ENCODE measurements at regions not wholly inside any gene's neighbourhood (a gene's known extent, or its start where the extent isn't known, plus 50 kb on each side); places are given as distances from the start of the nearest gene placed in this dataset.
"Not testable (repeated sequence)": the region's sequence is repeated elsewhere in the genome, so short reads cannot be mapped to it uniquely, and the experiment has no call there.

DNA sequence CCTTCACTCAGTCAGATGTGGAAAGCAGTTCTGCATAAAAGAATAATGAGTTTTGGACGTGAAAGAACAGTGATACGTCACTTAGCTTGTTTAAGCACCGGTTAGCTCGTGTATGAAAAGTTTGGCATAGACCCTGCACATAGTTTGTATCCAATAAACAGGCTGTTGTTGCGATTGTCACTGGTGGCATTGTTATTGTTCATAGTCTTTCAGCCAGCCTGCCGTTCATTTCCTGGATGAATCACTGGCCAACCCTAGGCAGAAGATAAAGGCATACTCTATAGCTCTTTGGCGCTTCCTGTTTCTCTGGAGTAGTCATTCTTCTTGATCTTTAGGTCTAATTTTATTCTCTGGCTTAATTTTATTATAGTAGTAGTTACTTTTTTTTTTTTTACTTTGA lies 57.8 kb upstream of the ANKRD30A start:
- intact Hi-C loops (cut with micrococcal nuclease): no loop called here

DNA sequence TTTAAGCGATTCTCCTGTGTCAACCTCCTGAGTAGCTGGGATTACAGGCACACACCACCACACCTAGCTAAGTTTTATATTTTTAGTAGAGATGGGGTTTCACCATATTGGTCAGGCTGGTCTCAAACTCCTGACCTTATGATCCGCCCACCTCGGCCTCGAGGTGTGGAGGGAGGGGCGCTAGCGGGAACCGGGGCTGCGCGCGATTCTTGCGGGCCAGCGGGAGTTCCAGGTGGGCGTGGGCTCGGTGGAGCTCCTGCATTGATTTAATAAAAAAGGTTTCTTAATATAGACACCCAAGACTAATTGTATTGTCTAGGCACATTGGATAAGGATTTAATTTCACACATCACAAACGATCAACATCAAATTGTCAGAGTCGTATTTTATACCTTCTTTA lies 63.1 kb upstream of the ANKRD30A start:
- intact Hi-C loops (cut with micrococcal nuclease): not testable (repeated sequence)

DNA sequence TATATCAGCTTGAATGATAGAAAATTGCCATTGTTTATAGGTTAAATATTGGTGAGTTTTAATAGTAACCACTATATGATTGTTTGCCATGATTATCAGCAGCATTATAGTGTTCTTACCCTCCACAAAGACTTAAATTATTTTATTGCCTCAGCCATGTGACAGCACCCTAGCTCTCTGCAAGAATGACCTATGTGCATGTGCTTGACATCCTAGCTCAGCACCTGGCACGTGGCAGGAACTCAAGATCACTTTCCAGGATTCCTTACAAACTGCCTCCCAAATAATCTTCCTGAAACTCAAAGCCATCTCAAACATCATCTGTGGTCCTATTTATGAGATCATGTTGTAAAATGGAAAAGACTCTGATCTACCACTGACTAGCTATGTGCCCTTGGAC lies 68.1 kb upstream of the ANKRD30A start:
- intact Hi-C loops (cut with micrococcal nuclease): no loop called here

DNA sequence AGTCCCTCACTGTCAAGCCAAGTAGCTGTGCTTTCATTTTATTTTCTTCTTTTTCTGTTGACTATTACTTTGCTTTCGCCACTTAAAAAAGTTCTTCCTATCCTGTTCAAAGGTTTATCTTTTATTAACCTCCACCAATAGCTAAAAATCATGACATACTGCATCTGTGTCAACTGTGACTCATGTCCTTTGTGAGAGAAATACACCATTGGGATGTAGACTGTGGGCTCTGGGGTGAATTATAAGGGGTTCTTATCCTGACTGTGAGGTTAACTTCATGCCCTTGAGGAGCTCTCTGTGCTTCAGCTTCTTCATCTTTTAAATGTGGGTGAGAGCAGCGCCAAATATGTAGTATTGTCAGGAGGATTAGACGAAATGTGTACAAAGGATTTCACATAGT lies 71.9 kb upstream of the ANKRD30A start:
- intact Hi-C loops (cut with micrococcal nuclease): no loop called here

GRCh38 chr10:37049982-37050381 lies 75.4 kb upstream of the ANKRD30A start:
- intact Hi-C loops (cut with micrococcal nuclease): not testable (repeated sequence)

DNA sequence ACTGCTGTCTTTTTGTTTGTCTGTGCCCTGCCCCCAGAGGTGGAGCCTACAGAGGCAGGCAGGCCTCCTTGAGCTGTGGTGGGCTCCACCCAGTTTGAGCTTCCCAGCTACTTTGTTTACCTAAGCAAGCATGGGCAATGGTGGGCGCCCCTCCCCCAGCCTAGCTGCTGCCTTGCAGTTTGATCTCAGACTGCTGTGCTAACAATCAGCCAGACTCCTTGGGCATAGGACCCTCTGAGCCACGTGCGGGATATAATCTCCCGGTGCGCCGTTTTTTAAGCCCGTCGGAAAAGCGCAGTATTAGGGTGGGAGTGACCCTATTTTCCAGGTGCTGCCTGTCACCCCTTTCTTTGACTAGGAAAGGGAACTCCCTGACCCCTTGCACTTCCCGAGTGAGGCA lies 81.1 kb upstream of the ANKRD30A start:
- intact Hi-C loops (cut with micrococcal nuclease): not testable (repeated sequence)

DNA sequence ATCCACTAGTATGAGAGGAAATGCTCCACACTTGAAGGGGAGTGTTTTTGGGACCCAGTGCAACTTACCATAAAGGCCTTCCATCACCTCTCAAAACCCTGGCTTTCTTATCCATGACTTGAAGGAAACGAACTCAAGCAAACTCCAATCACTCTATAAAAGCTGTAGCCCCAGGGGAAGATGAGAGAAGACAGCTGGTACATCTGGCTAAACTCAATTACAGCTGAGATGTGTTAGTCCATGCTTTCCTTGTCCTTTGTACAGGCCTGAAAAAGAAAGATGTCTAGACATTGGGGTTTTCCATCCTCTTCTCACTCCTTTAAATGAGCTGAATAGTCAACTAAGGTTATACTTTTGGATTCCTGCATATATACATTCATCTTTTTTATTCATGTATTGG lies 89.5 kb upstream of the ANKRD30A start:
- intact Hi-C loops (cut with micrococcal nuclease): no loop called here

- intact Hi-C loops (cut with micrococcal nuclease): no loop called here
Measured at GRCh38 chr10:37015498-37015897, 109.9 kb upstream of the ANKRD30A start.

DNA sequence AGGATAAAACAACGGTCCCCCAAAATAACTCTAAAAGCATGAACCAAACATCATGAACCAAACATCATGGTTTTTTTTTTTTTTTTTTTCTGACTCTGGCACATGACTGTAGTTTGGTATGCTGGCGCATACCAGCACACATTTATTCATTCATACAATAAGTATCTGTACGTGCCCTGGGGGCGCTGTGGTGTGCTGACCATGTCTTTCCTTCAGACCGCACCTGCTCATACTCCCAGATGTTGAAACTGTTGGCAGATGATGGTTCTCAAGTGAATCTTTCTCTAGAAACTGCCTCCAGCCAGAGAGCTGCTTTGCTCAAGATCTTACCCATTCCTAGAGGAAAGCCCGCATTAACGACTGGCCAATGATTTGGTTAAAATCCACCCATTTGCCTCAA lies 114.7 kb upstream of the ANKRD30A start:
- intact Hi-C loops (cut with micrococcal nuclease): no loop called here

DNA sequence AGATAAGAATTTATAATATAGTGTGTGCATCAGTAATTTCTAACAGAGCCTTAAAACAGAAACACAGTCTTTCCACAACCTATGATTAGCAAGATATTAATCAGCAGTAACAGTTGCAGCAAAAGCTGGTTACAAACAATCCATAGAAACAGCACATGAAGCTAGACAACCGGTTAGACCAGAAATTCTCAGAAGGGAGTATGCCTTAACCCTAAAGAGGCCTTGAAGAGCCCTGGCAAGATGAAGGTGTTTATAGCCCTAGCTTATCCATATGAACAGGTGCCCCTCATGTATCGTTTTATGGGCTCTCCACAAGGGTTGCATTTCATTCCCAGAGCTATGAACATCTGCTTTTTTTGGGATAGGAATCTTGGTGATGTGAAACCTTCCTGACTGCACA lies 117.1 kb upstream of the ANKRD30A start:
- intact Hi-C loops (cut with micrococcal nuclease): not testable (repeated sequence)

DNA sequence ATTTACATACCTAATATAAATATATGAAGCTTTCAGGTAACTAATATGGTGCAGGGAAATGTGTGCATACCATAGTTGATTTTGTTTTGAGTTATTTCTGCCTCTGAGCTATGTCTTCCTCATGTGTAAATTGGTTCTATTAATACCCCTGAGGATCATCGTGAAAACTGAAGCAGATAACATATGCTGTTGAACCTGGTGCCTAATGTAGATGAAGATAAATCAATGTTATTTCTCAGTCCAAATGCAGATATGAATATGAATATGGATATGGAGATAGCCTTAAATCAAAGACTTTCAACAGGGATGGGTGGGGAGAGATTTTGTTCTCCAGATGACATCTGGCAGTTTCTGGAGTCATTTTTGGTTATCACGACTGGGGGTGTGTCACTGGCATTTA lies 122.3 kb upstream of the ANKRD30A start:
- intact Hi-C loops (cut with micrococcal nuclease): no loop called here

- intact Hi-C loops (cut with micrococcal nuclease): not testable (repeated sequence)
Measured at GRCh38 chr10:36995806-36996205, 129.6 kb upstream of the ANKRD30A start.

DNA sequence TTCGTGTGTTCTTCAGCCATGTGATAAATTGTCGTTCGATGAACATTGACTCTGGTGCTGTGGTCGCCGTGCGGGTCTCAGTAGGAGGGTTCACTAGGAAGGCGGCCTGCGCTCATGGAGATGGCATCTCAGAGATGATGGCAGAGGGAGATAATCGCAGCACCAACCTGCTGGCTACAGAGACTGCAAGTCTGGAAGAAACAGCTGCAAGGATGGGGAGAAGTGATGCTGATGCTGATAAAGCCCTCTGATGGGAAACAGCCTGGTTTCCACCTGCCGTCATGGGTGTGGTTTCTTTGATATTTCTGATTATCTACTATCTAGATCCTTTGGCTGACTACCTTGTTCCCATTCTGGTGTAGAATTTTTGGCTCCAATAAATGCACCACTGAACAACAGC lies 130.5 kb upstream of the ANKRD30A start:
- intact Hi-C loops (cut with micrococcal nuclease): no loop called here

DNA sequence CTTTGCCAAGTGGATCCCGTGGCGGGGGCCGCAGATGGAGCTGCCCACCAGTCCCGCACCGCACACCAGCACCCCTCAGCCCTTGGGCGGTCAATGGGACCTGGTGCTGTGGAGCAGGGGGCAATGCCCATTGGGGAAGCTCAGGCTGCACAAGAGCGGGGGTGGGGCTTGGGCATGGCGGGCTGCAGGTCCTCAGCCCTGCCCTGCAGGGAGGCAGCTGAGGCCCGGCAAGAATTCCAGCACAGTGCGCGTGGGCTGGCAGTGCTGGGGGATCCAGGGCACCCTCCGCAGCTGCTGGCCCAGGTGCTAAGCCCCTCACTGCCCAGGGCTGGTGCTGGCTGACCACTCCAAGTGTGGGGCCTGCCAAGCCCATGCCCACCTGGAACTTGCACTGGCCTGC lies 136.2 kb upstream of the ANKRD30A start:
- intact Hi-C loops (cut with micrococcal nuclease): no loop called here

DNA sequence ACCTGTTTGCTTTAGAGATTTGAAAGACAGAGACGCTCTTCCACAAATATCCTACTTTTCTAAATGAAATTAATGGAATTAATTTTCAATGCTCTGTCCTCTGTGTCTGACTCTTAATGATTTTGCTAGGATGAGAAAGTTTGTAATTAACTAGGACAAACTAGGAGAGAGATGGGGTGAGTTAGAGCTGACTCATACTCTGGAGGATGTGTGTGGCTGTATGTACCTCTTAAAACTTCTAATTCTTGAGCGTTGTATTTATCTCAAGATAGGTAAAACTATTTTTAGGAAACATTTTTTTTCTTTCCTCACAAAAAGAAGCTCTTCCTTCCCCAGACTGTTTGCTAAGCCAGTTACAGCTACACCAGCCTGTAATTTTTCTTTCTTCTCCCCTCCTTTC lies 178.8 kb upstream of the ANKRD30A start:
- intact Hi-C loops (cut with micrococcal nuclease): no loop called here

GRCh38 chr10:36943544-36943943 lies 181.9 kb upstream of the ANKRD30A start:
- intact Hi-C loops (cut with micrococcal nuclease): no loop called here

GRCh38 chr10:36942616-36943015 lies 182.8 kb upstream of the ANKRD30A start:
- intact Hi-C loops (cut with micrococcal nuclease): no loop called here

DNA sequence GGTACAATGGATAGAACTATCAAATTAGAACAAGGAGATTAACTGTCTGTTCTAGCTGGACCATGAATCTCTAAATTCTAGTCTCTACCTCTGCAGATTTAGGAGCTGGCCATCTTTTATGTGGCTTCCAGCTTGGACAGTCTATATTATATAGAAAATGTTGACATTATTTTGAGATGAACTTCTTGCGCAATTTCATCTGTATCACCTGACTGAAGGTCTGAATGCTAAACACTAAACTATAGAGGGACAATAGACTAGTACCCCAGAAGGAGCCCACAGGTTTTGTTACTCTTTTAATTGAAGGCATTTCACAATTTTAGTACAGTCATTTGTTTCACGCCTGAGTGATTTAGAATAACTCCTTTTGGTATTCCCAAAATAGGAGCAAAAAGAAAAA lies 222.4 kb upstream of the ANKRD30A start:
- intact Hi-C loops (cut with micrococcal nuclease): no loop called here

DNA sequence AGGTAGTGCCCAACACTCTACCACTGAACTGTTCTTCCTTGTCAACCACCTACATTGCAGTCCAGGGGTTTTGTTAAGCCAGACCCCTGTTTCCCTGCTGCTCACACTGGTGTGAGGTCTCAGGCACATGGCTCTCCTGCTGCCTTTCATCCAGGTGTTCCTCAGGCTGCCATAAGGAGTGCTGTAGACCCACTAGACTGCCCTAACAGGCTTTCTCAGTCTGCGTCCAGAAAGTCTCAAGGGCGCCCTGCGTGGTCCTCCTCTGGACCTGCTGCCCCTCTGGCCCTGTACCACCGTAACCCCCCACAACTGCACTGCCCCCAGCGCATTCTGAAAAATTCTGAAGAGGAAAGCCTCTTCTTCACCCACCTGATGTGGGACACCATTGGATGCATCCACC lies 225.7 kb upstream of the ANKRD30A start:
- intact Hi-C loops (cut with micrococcal nuclease): no loop called here

DNA sequence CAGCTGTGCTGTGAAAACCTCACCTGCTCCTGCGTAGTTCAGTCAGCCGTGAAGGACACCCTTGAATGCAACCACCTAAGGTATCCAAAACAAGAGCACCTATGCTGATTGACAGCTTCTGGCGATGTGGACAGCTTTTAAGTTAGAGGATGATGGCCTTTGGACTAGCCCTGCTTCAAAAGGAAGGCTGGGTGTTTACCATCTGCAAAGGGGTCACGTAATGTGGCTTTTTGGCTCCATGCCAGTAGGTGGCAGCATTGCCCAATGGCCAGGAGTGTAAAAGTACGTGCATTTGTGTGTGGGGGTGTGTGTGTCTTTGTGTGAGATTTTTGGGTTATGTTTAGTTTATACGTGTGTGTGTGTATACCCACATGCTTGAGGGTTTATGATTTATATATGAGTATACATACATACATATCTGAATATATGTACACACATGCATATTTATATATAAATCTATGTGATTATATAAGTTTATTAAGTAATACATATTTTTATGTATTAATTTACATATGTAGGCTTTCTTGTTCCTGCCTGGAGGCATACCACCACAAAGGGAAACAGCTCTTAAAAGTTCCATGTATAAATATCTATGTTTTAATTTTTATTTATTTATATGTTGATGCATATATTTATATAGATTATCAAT lies 236.3 kb upstream of the ANKRD30A start:
- intact Hi-C loops (cut with micrococcal nuclease): no loop called here

DNA sequence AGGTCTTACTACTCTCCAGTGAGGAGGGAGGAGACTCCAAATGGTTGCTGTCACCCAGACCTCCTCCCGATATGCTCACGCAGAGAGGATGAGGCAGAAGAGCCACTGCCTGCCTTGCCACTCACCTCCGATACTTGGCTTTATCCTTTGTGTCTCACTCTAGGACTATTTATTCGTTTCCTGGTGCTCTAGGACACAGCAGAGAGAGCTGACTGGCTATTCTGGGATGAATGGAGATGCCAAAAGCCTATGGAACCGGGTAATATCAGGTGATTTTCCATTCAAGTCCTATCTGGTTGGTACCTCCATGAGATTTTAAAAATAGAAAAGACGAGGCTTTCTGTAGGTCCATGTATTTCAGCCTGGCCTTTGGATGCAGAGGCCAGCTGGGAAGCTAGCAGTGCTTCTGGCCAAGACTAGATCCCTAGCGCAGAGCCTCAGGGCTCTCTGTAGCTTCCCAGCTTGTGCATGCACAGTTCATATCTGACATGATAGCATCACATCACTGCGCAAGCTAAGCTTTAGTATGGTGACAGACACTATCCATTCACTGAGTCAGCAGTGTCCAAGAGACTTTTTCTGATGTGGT lies 239.0 kb upstream of the ANKRD30A start:
- intact Hi-C loops (cut with micrococcal nuclease): no loop called here

DNA sequence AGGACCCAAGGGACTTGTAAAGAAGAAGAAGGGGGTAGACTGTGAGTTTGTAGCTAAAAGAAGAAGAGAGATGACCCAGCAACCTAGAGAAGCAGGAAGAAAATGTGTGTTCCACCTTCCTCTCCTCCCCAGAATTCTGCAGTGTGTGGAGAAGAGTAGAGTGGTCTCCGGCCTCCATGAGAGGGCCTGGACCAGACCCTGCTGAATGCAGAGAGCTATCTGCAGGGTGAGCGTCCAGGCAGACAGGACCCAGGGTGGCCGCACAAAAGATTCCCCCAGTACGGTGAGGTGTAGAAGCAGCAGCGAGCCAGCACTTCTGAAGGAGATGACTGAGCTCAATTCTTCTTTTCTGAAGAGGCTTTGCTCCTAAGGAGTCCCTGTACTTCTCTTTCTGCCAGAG lies 239.7 kb upstream of the ANKRD30A start:
- intact Hi-C loops (cut with micrococcal nuclease): no loop called here

GRCh38 chr10:36882781-36883180 lies 242.6 kb upstream of the ANKRD30A start:
- intact Hi-C loops (cut with micrococcal nuclease): loop anchor here (5.0 kb wide), 1 partner anchor 1245 kb away; no protein-coding TSS in a partner anchor

Measured in T-helper 2 cell treated with Interferon-gamma antibody and Interleukin-4, amounts not matched to agents 100 ng/mL and 5 ng/mL, for 36 hours (primary cell).